GM23338 (cell line): ENCODE measurements at regions not wholly inside any gene's neighbourhood (a gene's known extent, or its start where the extent isn't known, plus 50 kb on each side); places are given as distances from the start of the nearest gene placed in this dataset.

Experiments used
- ATAC-seq: fragments of 200-7000 bp; cut with Tn5 transposase; 3 replicates; pipeline ENCODE4 v1.9.1; 2020
- DNase-seq: peaks from one replicate; pipeline ENCODE4 v3.0.0-alpha.2; 2015; ENCODE audit warnings: low spot score
- H2AFZ ChIP-seq: fragments of 200-600 bp; sonication (generic); 2 replicates; pipeline ENCODE4 v1.8.0; 2016; ENCODE audit warnings: antibody characterized with exemption, mild to moderate bottlenecking, moderate library complexity
- H3F3A ChIP-seq: fragments of 200-600 bp; sonication (generic); replicated peaks from 2 replicates; pipeline ENCODE4 v1.8.0; 2017; ENCODE audit warnings: antibody characterized with exemption, mixed run types, low read depth
- H3K27ac ChIP-seq: fragments of 200-600 bp; sonication (generic); 2 replicates; pipeline ENCODE4 v1.6.1; 2016; ENCODE audit warnings: low read depth
- H3K27me3 ChIP-seq: fragments of 200-600 bp; sonication (generic); 2 replicates; pipeline ENCODE4 v1.8.0; 2016; ENCODE audit warnings: mild to moderate bottlenecking, mixed run types, moderate library complexity; ENCODE audit not compliant: insufficient read depth
- H3K36me3 ChIP-seq: fragments of 200-600 bp; sonication (generic); 2 replicates; pipeline ENCODE4 v1.8.0; 2016; ENCODE audit warnings: mild to moderate bottlenecking; ENCODE audit not compliant: insufficient read depth
- H3K4me1 ChIP-seq: fragments of 200-600 bp; sonication (generic); 2 replicates; pipeline ENCODE4 v1.8.0; 2016; ENCODE audit warnings: mild to moderate bottlenecking, moderate library complexity; ENCODE audit not compliant: insufficient read depth
- H3K4me2 ChIP-seq: fragments of 200-600 bp; sonication (generic); 2 replicates; pipeline ENCODE4 v1.7.1; 2017; ENCODE audit warnings: mixed run types
- H3K4me3 ChIP-seq: fragments of 200-600 bp; sonication (generic); 2 replicates; pipeline ENCODE4 v1.6.1; 2016; ENCODE audit warnings: mixed run types
- H3K79me2 ChIP-seq: fragments of 200-600 bp; sonication (generic); replicated peaks from 2 replicates; pipeline ENCODE4 v1.8.0; 2017; ENCODE audit warnings: mild to moderate bottlenecking; ENCODE audit not compliant: insufficient read depth
- H3K9me2 ChIP-seq: fragments of 200-600 bp; sonication (generic); 2 replicates; pipeline ENCODE4 v1.8.0; 2017; ENCODE audit not compliant: insufficient read depth
- H4K20me1 ChIP-seq: fragments of 200-600 bp; sonication (generic); replicated peaks from 2 replicates; pipeline ENCODE4 v1.8.0; 2017; ENCODE audit warnings: mild to moderate bottlenecking; ENCODE audit not compliant: insufficient read depth
- H3K27ac Mint-ChIP-seq: 2 replicates; pipeline ENCODE4 v1.8.0; 2020; ENCODE audit warnings: inconsistent platforms, mild to moderate bottlenecking, moderate library complexity, mixed read lengths
- H3K27me3 Mint-ChIP-seq: 3 replicates; pipeline ENCODE4 v1.8.0; 2022; ENCODE audit warnings: low read depth, mild to moderate bottlenecking, moderate library complexity, mixed read lengths, inconsistent platforms; ENCODE audit not compliant: insufficient read depth, poor library complexity
- H3K36me3 Mint-ChIP-seq: 3 replicates; pipeline ENCODE4 v1.8.0; 2021; ENCODE audit warnings: low read depth, mild to moderate bottlenecking, inconsistent platforms, moderate library complexity, mixed read lengths
- H3K4me1 Mint-ChIP-seq: 3 replicates; pipeline ENCODE4 v1.8.0; 2020; ENCODE audit warnings: mild to moderate bottlenecking, inconsistent platforms, mixed read lengths
- H3K4me3 Mint-ChIP-seq: 3 replicates; pipeline ENCODE4 v1.8.0; 2021; ENCODE audit warnings: moderate library complexity, mild to moderate bottlenecking, inconsistent platforms, mixed read lengths
- H3K9me3 Mint-ChIP-seq: 3 replicates; pipeline ENCODE4 v1.8.0; 2020; ENCODE audit warnings: moderate library complexity, mild to moderate bottlenecking, inconsistent platforms, mixed read lengths
- CREB1 ChIP-seq: fragments of 250-450 bp; sonication (Bioruptor Pico); IDR thresholded peaks from 2 replicates; pipeline ENCODE4 v1.5.0; 2020; ENCODE audit warnings: low read depth, mild to moderate bottlenecking, moderate library complexity
- ETS1 ChIP-seq: IDR thresholded peaks from 2 replicates; pipeline ENCODE4 v1.6.1; 2016; ENCODE audit warnings: antibody characterized with exemption
- EZH2 ChIP-seq: fragments of 200-600 bp; sonication (generic); IDR thresholded peaks from one replicate; pipeline ENCODE4 v1.8.0; 2017; ENCODE audit warnings: antibody characterized with exemption, mild to moderate bottlenecking, low read depth; ENCODE audit not compliant: unreplicated experiment
- EZH2phosphoT487 ChIP-seq: fragments of 200-600 bp; sonication (generic); IDR thresholded peaks from one replicate; pipeline ENCODE4 v1.8.1; 2018; ENCODE audit warnings: antibody characterized with exemption; ENCODE audit not compliant: unreplicated experiment
- JUNB ChIP-seq: IDR thresholded peaks from one replicate; pipeline ENCODE4 v1.6.1; 2016; ENCODE audit warnings: antibody characterized with exemption; ENCODE audit not compliant: unreplicated experiment
- NANOG ChIP-seq: IDR thresholded peaks from 2 replicates; pipeline ENCODE4 v1.6.1; 2016; ENCODE audit warnings: antibody characterized with exemption, borderline replicate concordance
- POLR2AphosphoS5 ChIP-seq: IDR thresholded peaks from 2 replicates; pipeline ENCODE4 v1.6.1; 2016; ENCODE audit warnings: antibody characterized with exemption, low read depth
- STAT1 ChIP-seq: IDR thresholded peaks from one replicate; pipeline ENCODE4 v1.6.1; 2016; ENCODE audit warnings: antibody characterized with exemption; ENCODE audit not compliant: unreplicated experiment
- ZNF114 ChIP-seq: fragments of 250-450 bp; sonication (Bioruptor Pico); IDR thresholded peaks from 2 replicates; pipeline ENCODE4 v1.5.0; 2020; ENCODE audit warnings: mild to moderate bottlenecking, moderate library complexity
- ZNF331 ChIP-seq: fragments of 250-450 bp; sonication (Bioruptor Pico); IDR thresholded peaks from 2 replicates; pipeline ENCODE4 v1.5.0; 2020; ENCODE audit warnings: low read depth, mild to moderate bottlenecking, moderate library complexity
- TF ChIP-seq, protein P1 (sequence below): fragments of 250-450 bp; sonication (Bioruptor Pico); IDR thresholded peaks from 2 replicates; pipeline ENCODE4 v1.5.0; 2020; ENCODE audit warnings: mild to moderate bottlenecking, moderate library complexity
- TF ChIP-seq, protein P2 (sequence below), 2 experiments: fragments of 200-600 bp in 1 of 2; sonication (generic) in 1 of 2; conservative IDR thresholded peaks; 2 replicates each; pipeline versions ENCODE4 v1.5.1 to v1.6.1; 2016 to 2017; ENCODE audit warnings: antibody characterized with exemption in 2 of 2, low read depth in 2 of 2, mild to moderate bottlenecking in 2 of 2, moderate library complexity in 1 of 2
- TF ChIP-seq, protein P3 (sequence below): IDR thresholded peaks from one replicate; pipeline ENCODE4 v1.6.1; 2018; ENCODE audit warnings: antibody characterized with exemption; ENCODE audit not compliant: unreplicated experiment

- DNase-seq (no peak), ATAC-seq (no peak)
- no peak overlapping the region for H3K27ac ChIP-seq
- no peaks in the 10 kb centered on the region for H3K79me2 ChIP-seq
- Mint-ChIP-seq H3K27ac (no peak overlapping the region), H3K4me1 (peaks cover 21% of the 10 kb centered on the region), H3K36me3 (no peaks in the 10 kb centered on the region), H3K9me3 (peaks cover 7% of the 10 kb centered on the region; the same call in 1 of the 3 replicates), H3K27me3 (peaks cover 2% of the 10 kb centered on the region), H3K4me3 (no peak overlapping the region)
- no peak overlapping the region for H3K4me2 ChIP-seq
- no peaks in the 10 kb centered on the region for H3K27me3 ChIP-seq
- H3F3A ChIP-seq = no peaks in the 10 kb centered on the region
- no peaks in the 10 kb centered on the region for H3K36me3 ChIP-seq
- no peak overlapping the region for H2AFZ ChIP-seq
- no peaks in the 10 kb centered on the region for H4K20me1 ChIP-seq
- H3K9me2 ChIP-seq = peaks cover 14% of the 10 kb centered on the region
- H3K4me1 ChIP-seq = peaks cover 16% of the 10 kb centered on the region
- TF ChIP-seq, protein P1, sequence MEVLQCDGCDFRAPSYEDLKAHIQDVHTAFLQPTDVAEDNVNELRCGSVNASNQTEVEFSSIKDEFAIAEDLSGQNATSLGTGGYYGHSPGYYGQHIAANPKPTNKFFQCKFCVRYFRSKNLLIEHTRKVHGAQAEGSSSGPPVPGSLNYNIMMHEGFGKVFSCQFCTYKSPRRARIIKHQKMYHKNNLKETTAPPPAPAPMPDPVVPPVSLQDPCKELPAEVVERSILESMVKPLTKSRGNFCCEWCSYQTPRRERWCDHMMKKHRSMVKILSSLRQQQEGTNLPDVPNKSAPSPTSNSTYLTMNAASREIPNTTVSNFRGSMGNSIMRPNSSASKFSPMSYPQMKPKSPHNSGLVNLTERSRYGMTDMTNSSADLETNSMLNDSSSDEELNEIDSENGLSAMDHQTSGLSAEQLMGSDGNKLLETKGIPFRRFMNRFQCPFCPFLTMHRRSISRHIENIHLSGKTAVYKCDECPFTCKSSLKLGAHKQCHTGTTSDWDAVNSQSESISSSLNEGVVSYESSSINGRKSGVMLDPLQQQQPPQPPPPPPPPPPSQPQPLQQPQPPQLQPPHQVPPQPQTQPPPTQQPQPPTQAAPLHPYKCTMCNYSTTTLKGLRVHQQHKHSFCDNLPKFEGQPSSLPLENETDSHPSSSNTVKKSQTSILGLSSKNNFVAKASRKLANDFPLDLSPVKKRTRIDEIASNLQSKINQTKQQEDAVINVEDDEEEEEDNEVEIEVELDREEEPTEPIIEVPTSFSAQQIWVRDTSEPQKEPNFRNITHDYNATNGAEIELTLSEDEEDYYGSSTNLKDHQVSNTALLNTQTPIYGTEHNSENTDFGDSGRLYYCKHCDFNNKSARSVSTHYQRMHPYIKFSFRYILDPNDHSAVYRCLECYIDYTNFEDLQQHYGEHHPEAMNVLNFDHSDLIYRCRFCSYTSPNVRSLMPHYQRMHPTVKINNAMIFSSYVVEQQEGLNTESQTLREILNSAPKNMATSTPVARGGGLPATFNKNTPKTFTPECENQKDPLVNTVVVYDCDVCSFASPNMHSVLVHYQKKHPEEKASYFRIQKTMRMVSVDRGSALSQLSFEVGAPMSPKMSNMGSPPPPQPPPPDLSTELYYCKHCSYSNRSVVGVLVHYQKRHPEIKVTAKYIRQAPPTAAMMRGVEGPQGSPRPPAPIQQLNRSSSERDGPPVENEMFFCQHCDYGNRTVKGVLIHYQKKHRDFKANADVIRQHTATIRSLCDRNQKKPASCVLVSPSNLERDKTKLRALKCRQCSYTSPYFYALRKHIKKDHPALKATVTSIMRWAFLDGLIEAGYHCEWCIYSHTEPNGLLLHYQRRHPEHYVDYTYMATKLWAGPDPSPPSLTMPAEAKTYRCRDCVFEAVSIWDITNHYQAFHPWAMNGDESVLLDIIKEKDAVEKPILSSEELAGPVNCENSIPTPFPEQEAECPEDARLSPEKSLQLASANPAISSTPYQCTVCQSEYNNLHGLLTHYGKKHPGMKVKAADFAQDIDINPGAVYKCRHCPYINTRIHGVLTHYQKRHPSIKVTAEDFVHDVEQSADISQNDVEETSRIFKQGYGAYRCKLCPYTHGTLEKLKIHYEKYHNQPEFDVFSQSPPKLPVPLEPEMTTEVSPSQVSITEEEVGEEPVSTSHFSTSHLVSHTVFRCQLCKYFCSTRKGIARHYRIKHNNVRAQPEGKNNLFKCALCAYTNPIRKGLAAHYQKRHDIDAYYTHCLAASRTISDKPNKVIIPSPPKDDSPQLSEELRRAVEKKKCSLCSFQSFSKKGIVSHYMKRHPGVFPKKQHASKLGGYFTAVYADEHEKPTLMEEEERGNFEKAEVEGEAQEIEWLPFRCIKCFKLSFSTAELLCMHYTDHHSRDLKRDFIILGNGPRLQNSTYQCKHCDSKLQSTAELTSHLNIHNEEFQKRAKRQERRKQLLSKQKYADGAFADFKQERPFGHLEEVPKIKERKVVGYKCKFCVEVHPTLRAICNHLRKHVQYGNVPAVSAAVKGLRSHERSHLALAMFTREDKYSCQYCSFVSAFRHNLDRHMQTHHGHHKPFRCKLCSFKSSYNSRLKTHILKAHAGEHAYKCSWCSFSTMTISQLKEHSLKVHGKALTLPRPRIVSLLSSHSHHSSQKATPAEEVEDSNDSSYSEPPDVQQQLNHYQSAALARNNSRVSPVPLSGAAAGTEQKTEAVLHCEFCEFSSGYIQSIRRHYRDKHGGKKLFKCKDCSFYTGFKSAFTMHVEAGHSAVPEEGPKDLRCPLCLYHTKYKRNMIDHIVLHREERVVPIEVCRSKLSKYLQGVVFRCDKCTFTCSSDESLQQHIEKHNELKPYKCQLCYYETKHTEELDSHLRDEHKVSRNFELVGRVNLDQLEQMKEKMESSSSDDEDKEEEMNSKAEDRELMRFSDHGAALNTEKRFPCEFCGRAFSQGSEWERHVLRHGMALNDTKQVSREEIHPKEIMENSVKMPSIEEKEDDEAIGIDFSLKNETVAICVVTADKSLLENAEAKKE (CRISPR knock-in tag) = no peak
- TF ChIP-seq ZNF114 (CRISPR knock-in tag) = no peak
- TF ChIP-seq, protein P2, sequence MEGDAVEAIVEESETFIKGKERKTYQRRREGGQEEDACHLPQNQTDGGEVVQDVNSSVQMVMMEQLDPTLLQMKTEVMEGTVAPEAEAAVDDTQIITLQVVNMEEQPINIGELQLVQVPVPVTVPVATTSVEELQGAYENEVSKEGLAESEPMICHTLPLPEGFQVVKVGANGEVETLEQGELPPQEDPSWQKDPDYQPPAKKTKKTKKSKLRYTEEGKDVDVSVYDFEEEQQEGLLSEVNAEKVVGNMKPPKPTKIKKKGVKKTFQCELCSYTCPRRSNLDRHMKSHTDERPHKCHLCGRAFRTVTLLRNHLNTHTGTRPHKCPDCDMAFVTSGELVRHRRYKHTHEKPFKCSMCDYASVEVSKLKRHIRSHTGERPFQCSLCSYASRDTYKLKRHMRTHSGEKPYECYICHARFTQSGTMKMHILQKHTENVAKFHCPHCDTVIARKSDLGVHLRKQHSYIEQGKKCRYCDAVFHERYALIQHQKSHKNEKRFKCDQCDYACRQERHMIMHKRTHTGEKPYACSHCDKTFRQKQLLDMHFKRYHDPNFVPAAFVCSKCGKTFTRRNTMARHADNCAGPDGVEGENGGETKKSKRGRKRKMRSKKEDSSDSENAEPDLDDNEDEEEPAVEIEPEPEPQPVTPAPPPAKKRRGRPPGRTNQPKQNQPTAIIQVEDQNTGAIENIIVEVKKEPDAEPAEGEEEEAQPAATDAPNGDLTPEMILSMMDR (conservative IDR thresholded peaks at IDR 0.05; ENCODE audit: low read depth in 2 of 2) = no peak
- no peak for TF ChIP-seq ZNF331 (CRISPR knock-in tag)
- no peak for TF ChIP-seq CREB1 (CRISPR knock-in tag)
- TF ChIP-seq NANOG = no peak
- TF ChIP-seq JUNB = no peak
- TF ChIP-seq STAT1 = no peak
- TF ChIP-seq ETS1 = no peak
- TF ChIP-seq, protein P3, sequence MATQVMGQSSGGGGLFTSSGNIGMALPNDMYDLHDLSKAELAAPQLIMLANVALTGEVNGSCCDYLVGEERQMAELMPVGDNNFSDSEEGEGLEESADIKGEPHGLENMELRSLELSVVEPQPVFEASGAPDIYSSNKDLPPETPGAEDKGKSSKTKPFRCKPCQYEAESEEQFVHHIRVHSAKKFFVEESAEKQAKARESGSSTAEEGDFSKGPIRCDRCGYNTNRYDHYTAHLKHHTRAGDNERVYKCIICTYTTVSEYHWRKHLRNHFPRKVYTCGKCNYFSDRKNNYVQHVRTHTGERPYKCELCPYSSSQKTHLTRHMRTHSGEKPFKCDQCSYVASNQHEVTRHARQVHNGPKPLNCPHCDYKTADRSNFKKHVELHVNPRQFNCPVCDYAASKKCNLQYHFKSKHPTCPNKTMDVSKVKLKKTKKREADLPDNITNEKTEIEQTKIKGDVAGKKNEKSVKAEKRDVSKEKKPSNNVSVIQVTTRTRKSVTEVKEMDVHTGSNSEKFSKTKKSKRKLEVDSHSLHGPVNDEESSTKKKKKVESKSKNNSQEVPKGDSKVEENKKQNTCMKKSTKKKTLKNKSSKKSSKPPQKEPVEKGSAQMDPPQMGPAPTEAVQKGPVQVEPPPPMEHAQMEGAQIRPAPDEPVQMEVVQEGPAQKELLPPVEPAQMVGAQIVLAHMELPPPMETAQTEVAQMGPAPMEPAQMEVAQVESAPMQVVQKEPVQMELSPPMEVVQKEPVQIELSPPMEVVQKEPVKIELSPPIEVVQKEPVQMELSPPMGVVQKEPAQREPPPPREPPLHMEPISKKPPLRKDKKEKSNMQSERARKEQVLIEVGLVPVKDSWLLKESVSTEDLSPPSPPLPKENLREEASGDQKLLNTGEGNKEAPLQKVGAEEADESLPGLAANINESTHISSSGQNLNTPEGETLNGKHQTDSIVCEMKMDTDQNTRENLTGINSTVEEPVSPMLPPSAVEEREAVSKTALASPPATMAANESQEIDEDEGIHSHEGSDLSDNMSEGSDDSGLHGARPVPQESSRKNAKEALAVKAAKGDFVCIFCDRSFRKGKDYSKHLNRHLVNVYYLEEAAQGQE = no peak
- no peak for TF ChIP-seq EZH2phosphoT487
- TF ChIP-seq POLR2AphosphoS5 = no peak
- TF ChIP-seq EZH2 = no peak
- no peak overlapping the region for H3K4me3 ChIP-seq
Measured at GRCh38 chr1:164480285-164480907, 78.6 kb upstream of the PBX1 start.
